ENCODE measurements at regions not wholly inside any gene's neighbourhood (a gene's known extent, or its start where the extent isn't known, plus 50 kb on each side); places are given as distances from the start of the nearest gene placed in this dataset.
A peak's percentile ranks its signal among the peaks of the same experiment; 100 is the strongest.

- Histone ChIP-seq H3K36me3 (ENCODE audit: low read depth) (no peaks in the 10 kb centered on the region), H3K9me3 (ENCODE audit: severe bottlenecking) (peaks cover 3% of the 10 kb centered on the region), H3K27me3 (ENCODE audit: insufficient read depth, poor library complexity, severe bottlenecking) (no peaks in the 10 kb centered on the region), H3K27ac (ENCODE audit: poor library complexity, severe bottlenecking) (no peak overlapping the region), H3K4me1 (ENCODE audit: insufficient read depth, poor library complexity, severe bottlenecking) (no peaks in the 10 kb centered on the region), H3K4me3 (ENCODE audit: severe bottlenecking) (no peak overlapping the region)
- TF ChIP-seq CTCF (IDR thresholded peaks at IDR 0.05; ENCODE audit: poor library complexity, severe bottlenecking): no peak
- ATAC-seq (ENCODE audit: low read depth) (no peak), DNase-seq (ENCODE audit: low spot score) (no peak)
Observed at GRCh38 chr3:135731546-135731945, 234.0 kb upstream of the PPP2R3A start.

GRCh38 chr3:135736740-135737139 is 228.8 kb upstream of the PPP2R3A start:
- H3K36me3 ChIP-seq (ENCODE audit: low read depth): no peaks in the 10 kb centered on the region
- H3K4me3 ChIP-seq (ENCODE audit: severe bottlenecking): no peak overlapping the region
- DNase-seq (ENCODE audit: low spot score): no peak
- no peak overlapping the region for H3K27ac ChIP-seq (ENCODE audit: poor library complexity, severe bottlenecking)
- H3K4me1 ChIP-seq (ENCODE audit: insufficient read depth, poor library complexity, severe bottlenecking): no peaks in the 10 kb centered on the region
- no peak for ATAC-seq (ENCODE audit: low read depth)
- peaks cover 6% of the 10 kb centered on the region for H3K9me3 ChIP-seq (ENCODE audit: severe bottlenecking)
- no peaks in the 10 kb centered on the region for H3K27me3 ChIP-seq (ENCODE audit: insufficient read depth, poor library complexity, severe bottlenecking)
- TF ChIP-seq CTCF (IDR thresholded peaks at IDR 0.05; ENCODE audit: poor library complexity, severe bottlenecking): peak; percentile 7

GRCh38 chr3:135739779-135740178 is 225.7 kb upstream of the PPP2R3A start:
- no peak overlapping the region for H3K4me3 ChIP-seq (ENCODE audit: severe bottlenecking)
- no peaks in the 10 kb centered on the region for H3K4me1 ChIP-seq (ENCODE audit: insufficient read depth, poor library complexity, severe bottlenecking)
- H3K27ac ChIP-seq (ENCODE audit: poor library complexity, severe bottlenecking): no peak overlapping the region
- peaks cover 6% of the 10 kb centered on the region for H3K9me3 ChIP-seq (ENCODE audit: severe bottlenecking)
- H3K27me3 ChIP-seq (ENCODE audit: insufficient read depth, poor library complexity, severe bottlenecking): no peaks in the 10 kb centered on the region
- no peaks in the 10 kb centered on the region for H3K36me3 ChIP-seq (ENCODE audit: low read depth)
- TF ChIP-seq CTCF (IDR thresholded peaks at IDR 0.05; ENCODE audit: poor library complexity, severe bottlenecking): no peak
- ATAC-seq (ENCODE audit: low read depth): no peak
- no peak for DNase-seq (ENCODE audit: low spot score)

- ATAC-seq (ENCODE audit: low read depth): no peak
- Histone ChIP-seq H3K27ac (ENCODE audit: poor library complexity, severe bottlenecking) (no peak overlapping the region), H3K36me3 (ENCODE audit: low read depth) (no peaks in the 10 kb centered on the region), H3K9me3 (ENCODE audit: severe bottlenecking) (peaks cover 6% of the 10 kb centered on the region), H3K27me3 (ENCODE audit: insufficient read depth, poor library complexity, severe bottlenecking) (no peaks in the 10 kb centered on the region), H3K4me3 (ENCODE audit: severe bottlenecking) (no peak overlapping the region), H3K4me1 (ENCODE audit: insufficient read depth, poor library complexity, severe bottlenecking) (no peaks in the 10 kb centered on the region)
- no peak for DNase-seq (ENCODE audit: low spot score)
- TF ChIP-seq CTCF (IDR thresholded peaks at IDR 0.05; ENCODE audit: poor library complexity, severe bottlenecking): no peak
Observed at GRCh38 chr3:135740211-135740610, 225.3 kb upstream of the PPP2R3A start.

- H3K4me1 ChIP-seq (ENCODE audit: insufficient read depth, poor library complexity, severe bottlenecking): no peaks in the 10 kb centered on the region
- ATAC-seq (ENCODE audit: low read depth) (no peak), DNase-seq (ENCODE audit: low spot score) (no peak)
- no peak for TF ChIP-seq CTCF (IDR thresholded peaks at IDR 0.05; ENCODE audit: poor library complexity, severe bottlenecking)
- H3K36me3 ChIP-seq (ENCODE audit: low read depth): no peaks in the 10 kb centered on the region
- H3K27ac ChIP-seq (ENCODE audit: poor library complexity, severe bottlenecking): no peak overlapping the region
- no peak overlapping the region for H3K4me3 ChIP-seq (ENCODE audit: severe bottlenecking)
- peaks cover 6% of the 10 kb centered on the region for H3K9me3 ChIP-seq (ENCODE audit: severe bottlenecking)
- no peaks in the 10 kb centered on the region for H3K27me3 ChIP-seq (ENCODE audit: insufficient read depth, poor library complexity, severe bottlenecking)
Observed at GRCh38 chr3:135740751-135741150, 224.8 kb upstream of the PPP2R3A start.

All from RWPE2 (cell line).